Transverse colon (tissue), 4 donors: ENCODE measurements at regions not wholly inside any gene's neighbourhood (a gene's known extent, or its start where the extent isn't known, plus 50 kb on each side); places are given as distances from the start of the nearest gene placed in this dataset.

Source experiments
- DNase-seq: peaks from one replicate; pipeline ENCODE4 v3.0.0-alpha.2; 2019
- H3K27ac ChIP-seq, 4 donors: fragments of 200-600 bp; sonication (generic); 2 replicates each; pipeline ENCODE4 v1.5.1; 2016 to 2018; ENCODE audit warnings: inconsistent platforms in 4 of 4
- H3K27me3 ChIP-seq: fragments of 200-600 bp; sonication (generic); 2 replicates; pipeline ENCODE4 v1.5.1; 2017; ENCODE audit warnings: inconsistent platforms
- H3K36me3 ChIP-seq, 4 donors: fragments of 200-600 bp; sonication (generic); 2 replicates each; pipeline ENCODE4 v1.5.1; 2017 to 2019; ENCODE audit warnings: inconsistent platforms in 4 of 4
- H3K4me1 ChIP-seq, 4 donors: fragments of 200-600 bp; sonication (generic); 2 replicates each; pipeline ENCODE4 v1.5.1; 2017 to 2020; ENCODE audit warnings: inconsistent platforms in 4 of 4
- H3K4me3 ChIP-seq, 4 donors: fragments of 200-600 bp; sonication (generic); 1 replicate in 1 of 4; 2 replicates in 3 of 4; pipeline versions ENCODE4 v1.5.1 to v1.6.1; 2017 to 2019; ENCODE audit warnings: inconsistent platforms in 4 of 4
- H3K9me3 ChIP-seq, 2 donors: fragments of 200-600 bp; sonication (generic); 2 replicates each; pipeline ENCODE4 v1.5.1; 2017 to 2019; ENCODE audit warnings: inconsistent platforms in 2 of 2
- CTCF ChIP-seq, 5 experiments: fragments of 200-600 bp in 3 of 5; fragments of 450-650 bp in 2 of 5; sonication (generic) in 3 of 5; IDR thresholded peaks; 1 replicate in 2 of 5; 2 replicates in 3 of 5; pipeline ENCODE4 v1.5.1; 2016 to 2017; ENCODE audit warnings: antibody characterized with exemption in 5 of 5, inconsistent platforms in 3 of 5, mild to moderate bottlenecking in 2 of 5, moderate library complexity in 1 of 5
- EP300 ChIP-seq: sonication (generic); formaldehyde crosslinking; IDR thresholded peaks from one replicate; pipeline ENCODE4 v1.6.1; 2017; ENCODE audit warnings: antibody characterized with exemption, low read depth
- POLR2A ChIP-seq: fragments of 450-650 bp; IDR thresholded peaks from one replicate; pipeline ENCODE4 v1.6.1; 2016; ENCODE audit warnings: antibody characterized with exemption, mild to moderate bottlenecking, moderate library complexity
- POLR2AphosphoS5 ChIP-seq, 3 donors: sonication (generic); formaldehyde crosslinking; IDR thresholded peaks; one replicate each; pipeline ENCODE4 v1.6.1; 2016; ENCODE audit warnings: antibody characterized with exemption in 3 of 3
- WGBS, 2 donors: methylation state at CpG; one replicate each; pipeline ENCODE4 v1.1.5; 2018; ENCODE audit warnings: low coverage in 1 of 2; 5-methylcytosine and 5-hydroxymethylcytosine counted together
- in situ Hi-C, 4 donors: fragments of 200-750 bp; cut with MboI; loops; one replicate each; pipeline versions ENCODE4 v1.15.0 to v1.15.1; 2017; ENCODE audit warnings: low sequenced_read_pairs in 3 of 4, low pct_ligation_motif_present in 1 of 4, low pct_unique_long_range_greater_than_20kb in 1 of 4
- intact Hi-C: fragments of 100-400 bp; cut with DNase I; formaldehyde crosslinking; loops from one replicate; pipeline ENCODE4 v1.15.1; 2023; ENCODE audit warnings: low total_unique reads

DNA sequence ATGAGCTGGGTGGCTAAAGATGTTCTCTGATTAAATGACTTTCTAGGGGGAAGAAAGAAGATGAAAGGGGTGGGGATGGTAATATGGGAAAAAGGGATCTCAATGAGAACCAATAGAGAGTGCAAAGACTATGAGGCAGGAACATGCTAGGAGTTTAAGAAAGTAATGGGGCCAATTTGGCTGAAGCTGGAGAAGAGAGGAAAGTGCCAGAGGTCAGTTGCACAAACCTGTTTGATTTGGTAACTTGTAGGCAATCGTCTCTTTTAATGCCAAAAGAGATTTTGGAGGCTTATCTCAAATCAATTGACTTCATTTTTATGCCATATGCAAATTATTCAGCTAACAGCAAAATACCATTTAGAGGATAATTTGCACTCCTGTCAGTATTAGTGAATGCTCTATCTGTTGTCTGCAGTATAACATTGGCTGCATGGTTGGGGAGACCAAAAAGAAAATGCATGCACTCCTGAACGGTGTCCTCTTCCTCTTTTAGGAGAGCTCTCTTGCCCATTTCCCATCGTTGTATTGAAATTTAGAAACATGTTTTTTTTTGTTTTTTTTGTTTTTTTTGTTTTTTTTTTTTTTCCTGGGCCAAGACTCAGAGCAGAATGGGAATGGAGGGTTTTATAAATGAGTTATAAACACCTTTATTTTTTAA is 193.9 kb downstream of the BTBD3 start:
- DNase-seq: no peak
- Histone ChIP-seq H3K9me3 (no peaks in the 10 kb centered on the region), H3K27me3 (no peaks in the 10 kb centered on the region), H3K4me1 (peaks cover 0 to 9% (median 0%) of the 10 kb centered on the region in 4 donors), H3K27ac (no peak overlapping the region), H3K36me3 (no peaks in the 10 kb centered on the region), H3K4me3 (no peak overlapping the region)
- TF ChIP-seq CTCF (IDR thresholded peaks at IDR 0.05): no peak
- no peak for TF ChIP-seq POLR2A
- TF ChIP-seq EP300: no peak
- no peak for TF ChIP-seq POLR2AphosphoS5 (IDR thresholded peaks at IDR 0.05)
- intact Hi-C loops (no loop called here), in situ Hi-C loops (no loop called here)
- 61 to 66% methylated on average over 3 of the region's 3 CpGs for WGBS, 2 donors

DNA sequence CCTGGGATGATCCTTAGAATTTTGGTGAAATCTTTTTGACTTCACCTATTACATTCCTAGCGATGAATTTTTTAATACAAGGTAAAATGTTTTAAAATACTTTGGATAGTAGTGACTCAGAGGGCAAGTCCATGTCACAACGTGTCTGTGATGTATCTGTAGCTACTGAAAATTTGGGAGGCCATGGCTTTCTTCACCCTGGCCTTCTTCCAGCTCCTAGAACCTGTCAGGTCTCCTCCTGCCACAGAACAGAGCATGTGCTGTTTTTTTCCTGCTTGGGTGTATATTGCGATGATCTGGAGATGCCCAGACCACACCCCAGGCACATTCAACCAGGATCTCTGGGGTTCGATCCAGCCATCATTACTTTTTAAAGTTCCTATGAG is 194.4 kb downstream of the BTBD3 start:
- intact Hi-C loops: no loop called here
- Histone ChIP-seq H3K4me1 (peaks cover 0 to 9% (median 0%) of the 10 kb centered on the region in 4 donors), H3K9me3 (no peaks in the 10 kb centered on the region), H3K27me3 (no peaks in the 10 kb centered on the region), H3K27ac (no peak overlapping the region), H3K4me3 (no peak overlapping the region), H3K36me3 (no peaks in the 10 kb centered on the region)
- WGBS, 2 donors: 93 to 100% methylated on average over 2 to 4 of the region's 4 CpGs
- TF ChIP-seq CTCF (IDR thresholded peaks at IDR 0.05) (no peak), EP300 (no peak), POLR2A (no peak)
- no peak for DNase-seq
- in situ Hi-C loops: no loop called here

DNA sequence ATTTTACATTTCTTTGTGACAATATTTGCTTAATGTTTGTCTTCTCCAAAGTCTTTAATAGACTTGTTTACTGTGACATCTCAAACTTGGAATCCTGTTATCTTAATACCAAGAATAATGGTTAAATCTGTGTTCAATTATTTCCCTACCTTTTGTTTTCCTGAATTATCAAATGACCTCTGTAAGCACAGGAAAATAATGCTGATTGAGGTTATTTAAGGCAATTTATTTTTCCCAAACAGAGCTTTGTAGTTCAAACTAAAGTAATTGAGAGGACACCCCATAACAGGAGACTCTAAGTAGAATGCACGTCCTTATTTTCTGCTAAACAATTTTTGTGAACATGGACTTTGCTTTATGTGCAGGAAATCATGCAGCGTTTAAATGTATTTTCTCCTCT is 195.0 kb downstream of the BTBD3 start:
- H3K27ac ChIP-seq: no peak overlapping the region
- WGBS, 2 donors: 72 to 94% methylated on average over 2 of the region's 2 CpGs
- H3K36me3 ChIP-seq: no peaks in the 10 kb centered on the region
- no peaks in the 10 kb centered on the region for H3K9me3 ChIP-seq
- H3K27me3 ChIP-seq: no peaks in the 10 kb centered on the region
- no peak overlapping the region for H3K4me3 ChIP-seq
- DNase-seq: no peak
- TF ChIP-seq EP300 (no peak), POLR2AphosphoS5 (IDR thresholded peaks at IDR 0.05) (no peak), CTCF (IDR thresholded peaks at IDR 0.05) (no peak), POLR2A (no peak)
- intact Hi-C loops: no loop called here
- H3K4me1 ChIP-seq: peaks cover 0 to 9% (median 0%) of the 10 kb centered on the region in 4 donors
- in situ Hi-C loops: no loop called here

DNA sequence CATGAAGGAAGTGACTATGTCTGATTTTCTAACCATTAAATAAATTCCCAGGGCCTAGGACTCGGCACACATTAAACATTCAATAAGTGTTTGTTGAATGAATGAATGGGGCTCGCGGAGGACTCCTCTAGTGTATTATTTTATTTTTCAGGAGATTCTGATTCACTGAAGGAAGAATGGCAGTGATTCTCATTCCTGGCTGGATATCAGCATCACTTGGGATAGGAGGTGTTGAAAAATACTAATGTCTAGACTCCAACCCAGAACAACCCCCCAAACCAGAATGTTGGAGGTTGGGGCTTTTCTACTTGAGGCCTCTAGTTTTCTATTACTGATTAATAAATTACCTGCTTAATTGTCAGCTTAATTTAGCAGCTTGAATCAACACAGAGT is 195.4 kb downstream of the BTBD3 start:
- WGBS, 2 donors: 95% methylated on average over 3 of the region's 3 CpGs; no CpG with 5 or more reads in 1 of the 2 donors
- intact Hi-C loops: no loop called here
- in situ Hi-C loops: no loop called here
- DNase-seq: no peak
- Histone ChIP-seq H3K4me1 (peaks cover 0 to 9% (median 0%) of the 10 kb centered on the region in 4 donors), H3K36me3 (no peaks in the 10 kb centered on the region), H3K4me3 (no peak overlapping the region), H3K9me3 (no peaks in the 10 kb centered on the region), H3K27ac (no peak overlapping the region), H3K27me3 (no peaks in the 10 kb centered on the region)
- TF ChIP-seq EP300: no peak
- TF ChIP-seq CTCF (IDR thresholded peaks at IDR 0.05): no peak
- TF ChIP-seq POLR2AphosphoS5 (IDR thresholded peaks at IDR 0.05): no peak
- TF ChIP-seq POLR2A: no peak
